ENCODE measurements at regions not wholly inside any gene's neighbourhood (a gene's known extent, or its start where the extent isn't known, plus 50 kb on each side); places are given as distances from the start of the nearest gene placed in this dataset.
"Not testable (repeated sequence)": the region's sequence is repeated elsewhere in the genome, so short reads cannot be mapped to it uniquely, and the experiment has no call there.

GRCh38 chr17:68782789-68783188, 172.4 kb downstream of the ABCA8 start:
- DNase-seq, result no peak

- DNase-seq, result no peak
Observed at GRCh38 chr17:68780596-68780995, 174.6 kb downstream of the ABCA8 start.

GRCh38 chr17:68778726-68779125, 176.5 kb downstream of the ABCA8 start:
- DNase-seq, result no peak

GRCh38 chr17:68777856-68778694, 176.9 kb upstream of the FAM20A start:
- DNase-seq, result peak in 1 of 56 donors; percentile 62

- DNase-seq, result peak in 39 of 56 donors; percentile 0 to 86 (median 35)
Observed at GRCh38 chr17:68777243-68777855, 176.2 kb upstream of the FAM20A start.

GRCh38 chr17:68776451-68776850, 175.3 kb upstream of the FAM20A start:
- no peak for DNase-seq

- no peak for DNase-seq
Observed at GRCh38 chr17:68775969-68776368, 174.8 kb upstream of the FAM20A start.

- no peak for DNase-seq
Observed at GRCh38 chr17:68775318-68775717, 174.2 kb upstream of the FAM20A start.

- peak in 16 of 56 donors; percentile 3 to 78 (median 20) for DNase-seq
Observed at GRCh38 chr17:68771867-68772515, 170.8 kb upstream of the FAM20A start.

- no peak for DNase-seq
Observed at GRCh38 chr17:68768804-68769203, 167.6 kb upstream of the FAM20A start.

- no peak for DNase-seq
Observed at GRCh38 chr17:68766640-68767039, 165.5 kb upstream of the FAM20A start.

GRCh38 chr17:68763562-68763961, 162.4 kb upstream of the FAM20A start:
- DNase-seq, result no peak

- DNase-seq, result no peak
Observed at GRCh38 chr17:68762911-68763310, 161.7 kb upstream of the FAM20A start.

GRCh38 chr17:68760141-68760475, 158.9 kb upstream of the FAM20A start:
- no peak for DNase-seq

- peak in 53 of 56 donors; percentile 5 to 92 (median 65) for DNase-seq
Observed at GRCh38 chr17:68759343-68760140, 158.4 kb upstream of the FAM20A start.

- DNase-seq, result no peak
Observed at GRCh38 chr17:68759002-68759342, 157.8 kb upstream of the FAM20A start.

- not testable (repeated sequence) for DNase-seq
Observed at GRCh38 chr17:68757866-68758757, 156.9 kb upstream of the FAM20A start.

- no peak for DNase-seq
Observed at GRCh38 chr17:68753985-68754769, 153.0 kb upstream of the FAM20A start.

- DNase-seq, result no peak
Observed at GRCh38 chr17:68750208-68750562, 149.0 kb upstream of the FAM20A start.

Measured in amygdala (tissue), 56 donors.